ENCODE measurements at regions not wholly inside any gene's neighbourhood (a gene's known extent, or its start where the extent isn't known, plus 50 kb on each side); places are given as distances from the start of the nearest gene placed in this dataset.

- TF ChIP-seq POLR2AphosphoS5 (IDR thresholded peaks at IDR 0.05; ENCODE audit: borderline replicate concordance, low read depth, low read length) (no peak), EZH2 (IDR thresholded peaks at IDR 0.05) (no peak)
Observed at GRCh38 chr5:98111686-98112085, 661.8 kb upstream of the RGMB start.

All from SK-N-MC (cell line).